ENCODE measurements at regions not wholly inside any gene's neighbourhood (a gene's known extent, or its start where the extent isn't known, plus 50 kb on each side); places are given as distances from the start of the nearest gene placed in this dataset.

GRCh38 chr12:42027546-42027945 lies 117.1 kb downstream of the GXYLT1 start:
- Histone ChIP-seq H3K9me1 (ENCODE audit: insufficient read depth, low read length) (no peaks in the 10 kb centered on the region), H3K27ac (ENCODE audit: insufficient read depth, low read length) (no peak overlapping the region), H4K20me1 (ENCODE audit: insufficient read depth, low read length) (no peaks in the 10 kb centered on the region), H3K79me1 (ENCODE audit: low read depth in 1 of 2, low read length in 2 of 2) (no peaks in the 10 kb centered on the region), H2AK9ac (replicated peaks; ENCODE audit: low read depth, low read length, poor library complexity) (no peak overlapping the region), H2AK5ac (ENCODE audit: low read depth, low read length) (no peak overlapping the region), H3K4ac (ENCODE audit: low read depth, low read length) (no peak overlapping the region), H3K36me3 (ENCODE audit: control insufficient read depth, insufficient read depth, low read length) (no peaks in the 10 kb centered on the region), H4K8ac (ENCODE audit: low read depth in 2 of 2, low read length in 2 of 2) (no peak overlapping the region), H2BK20ac (ENCODE audit: low read depth, low read length) (no peak overlapping the region), H2AFZ (replicated peaks; ENCODE audit: low read length, poor library complexity) (no peak overlapping the region), H4K5ac (ENCODE audit: low read depth, low read length) (no peak overlapping the region), H3K27me3 (ENCODE audit: control insufficient read depth, insufficient read depth, low read length) (peaks cover 2% of the 10 kb centered on the region), H2BK120ac (ENCODE audit: low read depth, low read length) (no peak overlapping the region), H3K56ac (ENCODE audit: extremely low read depth, insufficient read depth, low read length) (no peak overlapping the region), H3K14ac (replicated peaks; ENCODE audit: low read depth, low read length) (no peak overlapping the region), H3K4me1 (ENCODE audit: control insufficient read depth, insufficient read depth, low read length) (no peaks in the 10 kb centered on the region), H3K23ac (ENCODE audit: low read depth, low read length) (no peak overlapping the region), H4K91ac (ENCODE audit: insufficient read depth, low read depth, low read length) (no peak overlapping the region), H2BK15ac (ENCODE audit: low read depth, low read length) (no peak overlapping the region), H3K9ac (ENCODE audit: low read depth, low read length) (no peak overlapping the region), H2BK5ac (ENCODE audit: low read depth, low read length, poor library complexity, severe bottlenecking) (no peak overlapping the region), H3K9me3 (ENCODE audit: control insufficient read depth, insufficient read depth, low read length) (no peaks in the 10 kb centered on the region), H3K4me3 (ENCODE audit: insufficient read depth, low read depth, low read length) (no peak overlapping the region), H3K18ac (ENCODE audit: low read depth, low read length) (no peak overlapping the region), H3K4me2 (ENCODE audit: low read depth, low read length) (no peak overlapping the region)
- DNase-seq (no peak), ATAC-seq (ENCODE audit: low read depth) (no peak)
- in situ Hi-C loops (cut with MboI; ENCODE audit: low sequenced_read_pairs) = loop anchor here (10.0 kb wide), 2 partner anchors 743 to 1083 kb away; no protein-coding TSS in a partner anchor
- WGBS, 2 experiments (ENCODE audit: extremely low coverage in 2 of 2, insufficient read length in 1 of 2) = no CpG with 5 or more reads among the region's 5 CpGs
- ChIA-PET POLR2A (ENCODE audit: unreplicated experiment) (interaction anchor here (0.6 kb wide), 1 partner anchor 46 kb away, joined by 5 read pairs; no protein-coding TSS in a partner anchor), CTCF (no interaction called here)
- dilution Hi-C loops (cut with HindIII; ENCODE audit: low sequenced_read_pairs, unreplicated experiment) = no loop called here
- BruUV-seq (replicated peaks) = no TSS peak
- TF ChIP-seq CTCF (conservative IDR thresholded peaks at IDR 0.05; ENCODE audit: low read depth, low read length) (no peak), MXI1 (IDR thresholded peaks at IDR 0.05; ENCODE audit: borderline replicate concordance, low read depth, low read length) (no peak), RAD21 (IDR thresholded peaks at IDR 0.05; ENCODE audit: low read length) (no peak), SMC3 (IDR thresholded peaks at IDR 0.05; ENCODE audit: low read depth, low read length) (no peak), FOS (IDR thresholded peaks at IDR 0.05; ENCODE audit: low read depth, low read length) (no peak)
- intact Hi-C loops (cut with micrococcal nuclease) = no loop called here

Measured in IMR-90 (cell line).